Pancreas (tissue), 10 donors: ENCODE measurements at regions not wholly inside any gene's neighbourhood (a gene's known extent, or its start where the extent isn't known, plus 50 kb on each side); places are given as distances from the start of the nearest gene placed in this dataset.

ENCODE experiments used
- ATAC-seq, 4 donors: fragments of 200-7000 bp; cut with Tn5 transposase; one replicate each; pipeline versions ENCODE4 v1.8.0 to v1.9.1; 2020; ENCODE audit warnings: mild to moderate bottlenecking in 4 of 4, moderate library complexity in 4 of 4
- DNase-seq, 6 donors: peaks; one replicate each; pipeline ENCODE4 v3.0.0-alpha.2; 2020
- FAIRE-seq: peaks from 2 replicates; lab custom pipeline; 2012; peaks lifted over from hg19 to GRCh38; lab: Jason Lieb, UNC
- H3K27ac ChIP-seq, 4 donors: fragments of 200-600 bp; sonication (generic); 1 replicate in 3 of 4; 2 replicates in 1 of 4; pipeline versions ENCODE4 v1.5.0 to v1.8.0; 2020
- H3K27me3 ChIP-seq, 4 donors: fragments of 200-600 bp; one replicate each; pipeline ENCODE4 v1.8.0; 2021
- H3K36me3 ChIP-seq, 3 donors: fragments of 200-600 bp; sonication (generic) in 1 of 3; one replicate each; pipeline versions ENCODE4 v1.5.0 to v1.8.0; 2020 to 2021
- H3K4me1 ChIP-seq, 3 donors: fragments of 200-600 bp; one replicate each; pipeline ENCODE4 v1.8.0; 2021
- H3K4me3 ChIP-seq, 4 donors: fragments of 200-600 bp; sonication (generic) in 2 of 4; one replicate each; pipeline versions ENCODE4 v1.5.0 to v1.8.0; 2020 to 2021
- H3K9me3 ChIP-seq, 4 donors: fragments of 200-600 bp; one replicate each; pipeline ENCODE4 v1.8.0; 2021
- WGBS, 2 donors: extraction: QIAGEN DNeasy Blood & Tissue Kit; methylation state at CpG; one replicate each; pipeline ENCODE4 v1.1.7; 2013; 5-methylcytosine and 5-hydroxymethylcytosine counted together
- intact Hi-C, 3 donors: fragments of 100-400 bp; cut with DNase I; formaldehyde crosslinking; loops; one replicate each; pipeline versions ENCODE4 v1.11.1 to v1.14.2; 2022
- TF ChIP-seq, protein P1 (sequence below), 4 donors: fragments of 200-600 bp; sonication (generic) in 3 of 4; IDR thresholded peaks; one replicate each; pipeline versions ENCODE4 v1.5.0 to v1.8.0; 2021; ENCODE audit warnings: antibody characterized with exemption in 4 of 4
- donor health status: healthy with polysubstance abuse.
- donor health status: DM: no; HTN: no; CAD: no; lungs with moderate emphysema.
- donor health status: DM: no; HTN: no; CAD: no.
- donor health status: control.
- donor health status: control.
- donor health status: Bipolar disorder and iron deficiency.
- donor health status: DM: yes; HTN: yes; CAD: no.
- donor health status: DM: no; HTN: no; CAD: no.
- donor health status: DM: no; HTN: no; CAD: no.
- donor health status: DM: yes; HTN: yes; CAD: no.

DNA sequence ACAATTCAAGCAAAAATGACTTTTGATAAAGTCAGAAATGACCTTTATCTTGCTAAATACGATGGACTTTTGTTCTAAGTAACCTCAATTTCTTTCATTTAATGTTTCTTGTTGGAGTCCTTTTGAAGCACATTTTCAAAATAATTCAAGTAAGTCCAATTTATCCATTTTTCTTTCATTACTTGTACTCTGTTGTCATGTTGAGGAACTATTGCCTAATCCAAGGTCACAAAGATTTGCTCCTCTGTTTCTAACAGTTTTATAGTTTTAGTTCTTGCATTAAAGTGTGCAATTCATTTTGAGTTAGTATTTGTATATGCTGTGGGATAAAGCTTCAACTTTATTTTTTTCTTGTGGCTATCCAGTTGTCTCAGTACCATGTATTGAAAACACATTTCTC is 66.7 kb downstream of the CCER1 start:
- intact Hi-C loops: no loop called here

GRCh38 chr12:90883456-90883855 is 71.5 kb downstream of the CCER1 start:
- H3K4me3 ChIP-seq: no peak overlapping the region
- TF ChIP-seq, protein P1, sequence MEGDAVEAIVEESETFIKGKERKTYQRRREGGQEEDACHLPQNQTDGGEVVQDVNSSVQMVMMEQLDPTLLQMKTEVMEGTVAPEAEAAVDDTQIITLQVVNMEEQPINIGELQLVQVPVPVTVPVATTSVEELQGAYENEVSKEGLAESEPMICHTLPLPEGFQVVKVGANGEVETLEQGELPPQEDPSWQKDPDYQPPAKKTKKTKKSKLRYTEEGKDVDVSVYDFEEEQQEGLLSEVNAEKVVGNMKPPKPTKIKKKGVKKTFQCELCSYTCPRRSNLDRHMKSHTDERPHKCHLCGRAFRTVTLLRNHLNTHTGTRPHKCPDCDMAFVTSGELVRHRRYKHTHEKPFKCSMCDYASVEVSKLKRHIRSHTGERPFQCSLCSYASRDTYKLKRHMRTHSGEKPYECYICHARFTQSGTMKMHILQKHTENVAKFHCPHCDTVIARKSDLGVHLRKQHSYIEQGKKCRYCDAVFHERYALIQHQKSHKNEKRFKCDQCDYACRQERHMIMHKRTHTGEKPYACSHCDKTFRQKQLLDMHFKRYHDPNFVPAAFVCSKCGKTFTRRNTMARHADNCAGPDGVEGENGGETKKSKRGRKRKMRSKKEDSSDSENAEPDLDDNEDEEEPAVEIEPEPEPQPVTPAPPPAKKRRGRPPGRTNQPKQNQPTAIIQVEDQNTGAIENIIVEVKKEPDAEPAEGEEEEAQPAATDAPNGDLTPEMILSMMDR (IDR thresholded peaks at IDR 0.05): no peak
- H3K27ac ChIP-seq: no peak overlapping the region
- DNase-seq: no peak
- intact Hi-C loops: no loop called here
- no peaks in the 10 kb centered on the region for H3K9me3 ChIP-seq
- H3K4me1 ChIP-seq: no peaks in the 10 kb centered on the region
- no peaks in the 10 kb centered on the region for H3K27me3 ChIP-seq
- no peak for FAIRE-seq
- ATAC-seq: no peak
- H3K36me3 ChIP-seq: no peaks in the 10 kb centered on the region
- WGBS, 2 donors: 55 to 84% methylated on average over 4 of the region's 4 CpGs

More for the DNA sequence above, 66.7 kb downstream of the CCER1 start:
- no peak for FAIRE-seq
- H3K36me3 ChIP-seq: no peaks in the 10 kb centered on the region
- no peak overlapping the region for H3K27ac ChIP-seq
- no peaks in the 10 kb centered on the region for H3K4me1 ChIP-seq
- no peak overlapping the region for H3K4me3 ChIP-seq
- H3K27me3 ChIP-seq: no peaks in the 10 kb centered on the region
- WGBS, 2 donors: 30 to 37% methylated on average over 1 of the region's 1 CpG
- TF ChIP-seq, protein P1 (IDR thresholded peaks at IDR 0.05): no peak
- ATAC-seq: no peak
- H3K9me3 ChIP-seq: no peaks in the 10 kb centered on the region
- no peak for DNase-seq

DNA sequence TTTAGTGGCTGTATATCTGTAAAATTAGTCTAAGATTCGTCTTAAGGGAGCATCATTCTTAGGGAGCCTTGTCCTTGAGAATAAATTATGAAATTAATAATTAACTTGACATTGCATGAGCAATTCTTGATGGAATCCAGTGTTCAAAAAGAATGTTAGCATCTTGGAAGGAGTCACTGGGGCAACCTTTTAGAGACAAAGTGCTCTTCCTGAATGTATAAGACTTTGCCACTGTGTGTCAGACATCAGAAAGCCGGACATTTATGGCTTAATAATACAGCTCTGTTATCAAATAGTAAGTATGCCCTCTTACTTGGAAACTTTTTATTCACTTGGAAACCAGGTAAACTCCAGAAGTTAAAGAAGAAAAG is 83.3 kb downstream of the CCER1 start:
- intact Hi-C loops: no loop called here
- FAIRE-seq: no peak

GRCh38 chr12:90870971-90871725 is 83.8 kb downstream of the CCER1 start:
- DNase-seq (no peak), ATAC-seq (no peak), FAIRE-seq (no peak)
- WGBS, 2 donors: 67 to 72% methylated on average over 1 of the region's 1 CpG
- no peak overlapping the region for H3K27ac ChIP-seq
- H3K9me3 ChIP-seq: no peaks in the 10 kb centered on the region
- H3K4me3 ChIP-seq: no peak overlapping the region
- no peaks in the 10 kb centered on the region for H3K4me1 ChIP-seq
- H3K27me3 ChIP-seq: no peaks in the 10 kb centered on the region
- TF ChIP-seq, protein P1 (IDR thresholded peaks at IDR 0.05): no peak
- H3K36me3 ChIP-seq: no peaks in the 10 kb centered on the region
- intact Hi-C loops: no loop called here

More for the DNA sequence above, 83.3 kb downstream of the CCER1 start:
- no peaks in the 10 kb centered on the region for H3K4me1 ChIP-seq
- no peaks in the 10 kb centered on the region for H3K9me3 ChIP-seq
- no peak overlapping the region for H3K4me3 ChIP-seq
- no peak for ATAC-seq
- H3K36me3 ChIP-seq: no peaks in the 10 kb centered on the region
- WGBS, 2 donors: 48 to 56% methylated on average over 2 of the region's 2 CpGs
- DNase-seq: no peak
- TF ChIP-seq, protein P1 (IDR thresholded peaks at IDR 0.05): no peak
- no peaks in the 10 kb centered on the region for H3K27me3 ChIP-seq
- H3K27ac ChIP-seq: no peak overlapping the region

DNA sequence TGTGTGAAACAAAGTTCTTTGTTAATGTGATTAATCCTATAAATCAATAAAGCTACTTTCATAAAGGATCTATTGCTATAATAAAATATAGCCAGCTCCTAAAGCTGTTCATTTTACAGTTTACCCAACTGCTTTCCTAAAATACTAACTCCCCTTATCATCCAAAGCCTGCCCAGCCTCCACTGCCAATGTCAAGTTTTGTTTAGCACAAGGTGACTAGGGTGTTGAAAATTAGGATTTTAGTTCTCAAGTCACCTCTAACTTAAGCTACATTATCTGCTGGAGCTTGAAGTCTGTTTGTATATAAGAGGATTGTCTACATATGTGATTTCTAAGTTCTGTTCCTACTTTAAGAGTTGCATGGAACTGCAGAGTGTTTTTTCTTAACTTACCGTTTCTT is 86.3 kb downstream of the CCER1 start:
- 81 to 86% methylated on average over 1 of the region's 1 CpG for WGBS, 2 donors
- no peaks in the 10 kb centered on the region for H3K4me1 ChIP-seq
- H3K9me3 ChIP-seq: no peaks in the 10 kb centered on the region
- no peaks in the 10 kb centered on the region for H3K36me3 ChIP-seq
- H3K27me3 ChIP-seq: no peaks in the 10 kb centered on the region
- intact Hi-C loops: no loop called here
- no peak for ATAC-seq
- no peak overlapping the region for H3K4me3 ChIP-seq
- no peak for DNase-seq
- no peak overlapping the region for H3K27ac ChIP-seq
- TF ChIP-seq, protein P1 (IDR thresholded peaks at IDR 0.05): no peak
- no peak for FAIRE-seq
